Mononuclear cell (primary cell): ENCODE measurements at regions not wholly inside any gene's neighbourhood (a gene's known extent, or its start where the extent isn't known, plus 50 kb on each side); places are given as distances from the start of the nearest gene placed in this dataset.

ENCODE experiments used
- H3K27me3 ChIP-seq: 2 replicates; pipeline ENCODE4 v1.6.0; 2011; ENCODE audit warnings: low read length, control low read depth; ENCODE audit not compliant: insufficient read depth
- H3K4me1 ChIP-seq: 2 replicates; pipeline ENCODE4 v1.5.1; 2011; ENCODE audit warnings: mild to moderate bottlenecking, low read length, control low read depth; ENCODE audit not compliant: insufficient read depth
- H3K4me3 ChIP-seq: 2 replicates; pipeline ENCODE4 v1.5.1; 2011; ENCODE audit warnings: mild to moderate bottlenecking, low read length, moderate library complexity
- H3K9me3 ChIP-seq: 2 replicates; pipeline ENCODE4 v1.5.1; 2011; ENCODE audit warnings: low read depth, mild to moderate bottlenecking, control low read depth, low read length

DNA sequence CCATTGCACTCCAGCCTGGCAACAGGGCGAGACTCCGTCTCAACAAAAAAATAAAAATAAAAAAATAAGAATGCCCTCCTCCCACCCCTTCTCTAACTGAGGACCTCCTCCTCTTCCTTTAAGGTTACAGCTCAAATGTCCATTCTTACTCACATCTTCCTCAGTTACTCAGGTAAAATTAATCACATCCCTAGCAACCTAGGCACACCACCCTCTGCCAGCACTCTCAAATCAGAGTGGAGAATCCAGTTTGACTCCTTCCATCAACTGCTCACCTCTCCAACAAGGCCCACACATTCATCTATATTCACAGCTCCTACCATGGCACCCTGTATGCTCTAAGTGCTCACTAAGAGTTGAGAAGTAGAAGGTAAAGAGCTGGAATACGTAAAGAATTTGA, 254.3 kb downstream of the ZEB2 start:
- no peak overlapping the region for H3K4me3 ChIP-seq
- peaks cover 5% of the 10 kb centered on the region for H3K4me1 ChIP-seq
- no peaks in the 10 kb centered on the region for H3K9me3 ChIP-seq
- H3K27me3 ChIP-seq = no peaks in the 10 kb centered on the region

GRCh38 chr2:144261966-144262365, 258.0 kb downstream of the ZEB2 start:
- Histone ChIP-seq H3K27me3 (no peaks in the 10 kb centered on the region), H3K9me3 (peaks cover 18% of the 10 kb centered on the region), H3K4me3 (no peak overlapping the region), H3K4me1 (no peaks in the 10 kb centered on the region)

DNA sequence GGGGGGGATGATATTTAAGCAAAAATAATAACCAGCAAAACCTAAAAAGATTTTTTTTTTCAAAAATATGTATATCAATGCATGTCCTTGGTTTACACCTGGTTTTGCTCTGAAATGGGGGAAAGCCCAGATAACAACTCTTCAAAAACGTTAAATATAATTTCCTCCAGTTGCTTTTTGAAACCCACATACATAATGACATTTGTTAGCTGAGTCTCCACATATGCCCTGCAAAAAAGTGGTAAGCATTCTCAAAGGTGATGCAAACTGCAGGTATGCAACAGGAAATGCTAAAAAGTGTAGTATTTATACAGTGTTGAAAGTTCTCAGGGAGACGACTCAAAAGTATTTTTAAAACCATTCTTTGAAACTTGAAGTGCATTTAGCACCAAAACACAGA, 258.6 kb downstream of the ZEB2 start:
- no peaks in the 10 kb centered on the region for H3K27me3 ChIP-seq
- no peak overlapping the region for H3K4me3 ChIP-seq
- H3K4me1 ChIP-seq = no peaks in the 10 kb centered on the region
- H3K9me3 ChIP-seq = peaks cover 18% of the 10 kb centered on the region

DNA sequence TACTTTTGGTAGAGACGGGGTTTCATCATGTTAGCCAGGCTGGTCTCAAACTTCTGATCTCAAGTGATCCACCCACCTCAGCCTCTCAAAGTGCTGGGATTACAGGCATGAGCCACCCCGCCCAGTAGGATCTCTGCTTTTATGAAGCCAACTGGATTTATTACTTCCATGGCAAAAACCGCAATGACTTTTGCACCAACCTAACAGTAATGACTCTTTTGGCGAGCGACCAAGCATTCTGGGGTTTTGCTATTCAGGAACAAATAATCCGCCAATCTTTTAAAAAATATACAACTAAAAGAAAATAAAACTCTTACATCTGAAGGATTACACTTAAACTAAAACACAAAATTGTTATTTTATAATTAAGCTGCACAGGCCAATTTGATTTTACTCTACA, 260.6 kb downstream of the ZEB2 start:
- Histone ChIP-seq H3K4me1 (no peaks in the 10 kb centered on the region), H3K9me3 (peaks cover 26% of the 10 kb centered on the region), H3K27me3 (no peaks in the 10 kb centered on the region), H3K4me3 (no peak overlapping the region)

GRCh38 chr2:144258154-144258553, 261.8 kb downstream of the ZEB2 start:
- Histone ChIP-seq H3K4me3 (no peak overlapping the region), H3K27me3 (no peaks in the 10 kb centered on the region), H3K9me3 (peaks cover 26% of the 10 kb centered on the region), H3K4me1 (no peaks in the 10 kb centered on the region)

DNA sequence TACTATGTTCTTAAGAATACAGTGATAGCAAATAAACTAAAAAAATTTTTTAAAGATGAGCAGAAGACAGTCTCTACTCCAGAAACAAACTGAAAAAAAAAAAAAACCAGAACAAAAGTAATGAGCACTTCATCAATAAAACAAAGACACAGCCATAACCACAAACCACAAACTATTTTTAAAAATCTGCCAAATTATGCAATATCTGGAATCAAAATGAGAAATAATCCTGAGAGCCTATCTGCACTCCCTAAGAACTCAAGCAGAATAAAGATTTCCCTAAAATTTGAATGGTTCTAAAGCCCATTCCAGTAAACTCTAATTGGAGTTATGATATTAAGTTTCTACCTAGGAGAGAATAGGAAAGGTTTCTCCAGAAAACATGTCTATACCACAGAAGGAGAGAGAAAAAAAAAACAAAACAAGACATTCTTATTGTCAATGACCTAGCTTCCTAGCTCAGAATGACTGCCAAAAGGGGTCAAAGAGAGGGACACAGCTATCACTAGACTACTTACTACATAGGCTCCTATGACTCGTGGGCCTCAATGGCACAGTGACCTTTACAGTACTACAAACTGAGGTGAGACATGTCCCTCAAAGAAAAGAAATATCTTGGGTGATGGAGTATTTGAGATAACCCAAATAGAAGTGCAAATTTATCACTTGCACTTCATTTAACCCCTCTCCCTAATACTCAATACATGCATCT, 262.8 kb downstream of the ZEB2 start:
- Histone ChIP-seq H3K4me3 (no peak overlapping the region), H3K4me1 (no peaks in the 10 kb centered on the region), H3K27me3 (no peaks in the 10 kb centered on the region), H3K9me3 (peaks cover 33% of the 10 kb centered on the region)

DNA sequence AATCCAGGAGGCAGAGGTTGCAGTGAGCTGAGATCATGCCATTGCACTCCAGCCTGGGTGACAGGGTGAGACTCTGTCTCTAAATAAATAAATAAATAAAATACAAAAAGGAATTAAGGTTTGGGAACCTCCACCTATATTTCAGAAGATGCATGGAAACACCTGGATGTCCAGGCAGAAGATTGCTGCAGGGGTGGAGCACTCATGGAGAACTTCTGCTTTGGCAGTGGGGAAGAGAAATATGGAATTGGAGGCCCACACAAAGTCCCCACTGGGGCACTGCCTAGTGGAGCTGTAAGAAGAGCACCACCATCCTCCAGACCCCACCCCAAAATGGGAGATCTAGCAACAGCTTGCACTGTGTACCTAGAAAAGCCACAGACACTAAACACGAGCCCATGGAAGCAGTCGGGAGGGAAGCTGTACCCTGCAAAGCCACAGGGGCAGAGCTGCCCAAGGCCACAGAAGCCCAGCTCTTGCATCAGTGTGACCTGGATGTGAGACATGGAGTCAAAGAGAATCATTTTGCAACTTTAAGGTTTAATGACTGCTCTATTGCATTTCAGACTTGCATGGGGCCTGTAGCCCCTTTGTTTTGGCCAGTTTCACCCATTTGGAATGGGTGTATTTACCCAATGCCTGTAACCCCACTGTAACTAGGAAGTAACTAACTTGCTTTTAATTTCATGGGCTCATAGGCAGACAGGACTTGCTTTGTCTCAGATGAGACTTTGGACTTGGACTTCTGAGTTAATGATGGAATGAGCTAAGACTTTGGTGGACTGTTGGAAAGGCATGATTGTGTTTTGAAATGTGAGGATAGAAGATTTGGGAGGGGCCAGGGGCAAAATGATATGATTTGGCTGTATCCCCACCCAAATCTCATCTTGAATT, 265.3 kb downstream of the ZEB2 start:
- Histone ChIP-seq H3K4me3 (no peak overlapping the region), H3K27me3 (no peaks in the 10 kb centered on the region), H3K9me3 (peaks cover 33% of the 10 kb centered on the region), H3K4me1 (no peaks in the 10 kb centered on the region)

DNA sequence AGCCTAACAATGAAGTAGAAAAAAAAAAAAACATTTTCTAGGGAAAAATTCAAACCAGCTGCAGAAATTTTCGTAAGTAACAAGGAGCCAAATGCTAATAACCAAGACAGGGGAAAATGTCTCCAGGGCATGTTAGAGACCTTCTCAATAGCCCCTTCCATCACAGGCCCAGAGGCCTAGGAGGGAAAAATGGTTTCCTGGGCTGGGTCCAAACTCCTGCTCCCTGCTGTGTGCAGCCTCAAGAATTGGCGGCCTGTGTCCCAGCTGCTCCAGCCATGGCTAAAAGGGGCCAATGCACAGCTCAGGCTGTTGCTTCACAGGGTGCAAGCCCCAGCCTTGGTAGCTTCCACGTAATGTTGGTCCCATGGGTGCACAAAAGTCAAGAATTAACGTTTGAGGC, 266.2 kb downstream of the ZEB2 start:
- peaks cover 31% of the 10 kb centered on the region for H3K9me3 ChIP-seq
- H3K27me3 ChIP-seq = no peaks in the 10 kb centered on the region
- H3K4me3 ChIP-seq = no peak overlapping the region
- H3K4me1 ChIP-seq = no peaks in the 10 kb centered on the region

DNA sequence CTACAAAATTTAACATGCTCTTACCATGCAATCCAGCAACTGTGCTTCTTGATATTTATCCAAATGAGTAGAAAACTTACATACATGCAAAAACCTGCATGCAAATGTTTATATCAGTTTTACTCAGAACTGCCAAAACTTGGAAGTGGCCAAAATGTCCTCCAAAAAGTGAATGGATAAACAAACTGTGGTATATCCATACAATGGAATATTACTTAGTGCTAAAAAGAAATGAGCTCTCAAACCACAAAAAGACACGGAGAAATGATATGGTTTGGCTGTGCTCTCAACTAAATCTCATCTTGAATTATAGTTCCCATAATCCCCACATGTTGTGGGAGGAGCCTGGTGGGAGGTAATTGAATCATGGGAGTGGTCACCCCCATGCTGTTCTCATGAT, 267.2 kb downstream of the ZEB2 start:
- Histone ChIP-seq H3K9me3 (peaks cover 20% of the 10 kb centered on the region), H3K4me1 (peaks cover 1% of the 10 kb centered on the region), H3K4me3 (no peak overlapping the region), H3K27me3 (no peaks in the 10 kb centered on the region)

DNA sequence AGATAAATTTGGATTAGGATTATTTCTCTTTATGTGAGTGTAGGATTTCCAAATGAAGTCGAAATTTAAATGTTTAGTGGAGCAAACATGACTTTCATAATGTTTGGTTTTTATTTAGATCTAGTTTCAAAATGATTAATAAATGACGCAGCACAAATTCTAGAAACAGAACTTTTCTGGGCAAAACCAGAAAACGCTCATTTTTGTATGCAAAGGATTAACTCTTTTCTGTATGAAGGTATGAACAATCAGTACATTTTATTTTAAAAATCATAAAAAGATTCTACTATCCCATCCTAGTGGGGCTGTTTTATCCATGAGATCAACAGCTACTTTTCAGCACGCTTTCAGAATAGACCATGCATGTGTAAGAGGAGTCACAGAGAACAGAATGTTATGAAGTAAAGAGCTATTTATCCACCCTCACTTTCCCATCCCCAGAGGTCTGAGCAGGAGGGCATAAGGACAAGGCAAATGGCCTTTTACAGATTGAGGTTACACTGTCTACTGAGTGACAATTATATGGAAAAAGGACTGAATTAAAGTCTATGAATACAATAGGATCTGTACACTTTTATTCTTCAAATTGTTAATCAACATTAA, 270.8 kb downstream of the ZEB2 start:
- Histone ChIP-seq H3K4me1 (peaks cover 3% of the 10 kb centered on the region), H3K27me3 (no peaks in the 10 kb centered on the region), H3K9me3 (peaks cover 7% of the 10 kb centered on the region), H3K4me3 (no peak overlapping the region)

DNA sequence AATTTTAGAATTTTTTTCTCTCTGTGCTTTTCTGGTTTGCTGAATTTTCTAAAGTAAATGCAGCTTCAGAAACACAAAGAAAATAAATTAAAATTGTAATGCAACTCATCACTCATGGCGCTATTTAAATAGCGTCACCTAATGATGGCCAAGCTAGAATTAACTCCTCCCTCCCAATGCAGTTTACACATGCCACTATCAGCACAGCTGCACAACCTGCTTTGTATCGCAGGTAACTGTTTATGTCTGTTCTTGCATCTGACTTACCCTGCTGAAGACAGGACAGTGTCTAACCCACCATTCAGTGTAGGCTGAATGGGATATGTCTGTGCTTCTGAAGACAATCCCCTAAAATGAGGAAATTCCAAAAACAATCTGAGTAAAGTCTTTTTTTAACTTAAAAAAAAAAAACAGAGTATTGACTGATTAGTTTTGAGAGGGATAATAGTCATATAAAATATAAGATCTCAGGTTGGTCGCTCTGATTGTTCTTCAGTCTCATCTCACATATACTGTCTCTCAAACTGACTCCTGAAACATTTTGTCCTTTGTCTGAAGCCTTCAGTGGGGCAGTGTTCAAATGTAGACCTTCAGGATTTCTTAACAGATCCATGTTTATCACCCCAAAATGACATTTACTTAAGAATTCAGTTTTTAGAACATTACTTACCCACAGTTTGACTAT, 271.4 kb downstream of the ZEB2 start:
- Histone ChIP-seq H3K4me1 (peaks cover 3% of the 10 kb centered on the region), H3K9me3 (peaks cover 7% of the 10 kb centered on the region), H3K27me3 (no peaks in the 10 kb centered on the region), H3K4me3 (no peak overlapping the region)

DNA sequence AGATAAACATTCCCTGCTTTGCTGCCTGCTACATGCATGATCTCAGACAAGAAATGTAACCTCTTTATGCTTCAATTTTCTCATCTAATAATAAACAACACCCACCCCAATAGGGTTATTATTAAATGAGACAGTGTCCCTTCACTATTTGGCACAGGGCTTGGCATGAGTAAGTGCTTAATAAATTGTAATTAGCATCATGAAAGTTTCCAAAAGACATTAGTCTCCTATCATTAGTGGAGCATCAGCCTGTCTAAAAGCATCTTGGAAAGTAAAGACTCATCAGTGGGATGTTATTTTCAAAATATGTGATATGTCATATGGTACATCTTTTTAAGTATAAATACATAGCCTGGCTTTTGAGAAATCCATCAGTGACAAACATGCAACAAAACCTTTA, 275.0 kb downstream of the ZEB2 start:
- Histone ChIP-seq H3K4me3 (no peak overlapping the region), H3K9me3 (no peaks in the 10 kb centered on the region), H3K4me1 (peaks cover 10% of the 10 kb centered on the region), H3K27me3 (no peaks in the 10 kb centered on the region)

GRCh38 chr2:144242311-144242710, 277.6 kb downstream of the ZEB2 start:
- H3K4me1 ChIP-seq = peaks cover 23% of the 10 kb centered on the region
- no peaks in the 10 kb centered on the region for H3K27me3 ChIP-seq
- H3K9me3 ChIP-seq = no peaks in the 10 kb centered on the region
- no peak overlapping the region for H3K4me3 ChIP-seq

- H3K4me1 ChIP-seq = peaks cover 28% of the 10 kb centered on the region
- H3K4me3 ChIP-seq = no peak overlapping the region
- no peaks in the 10 kb centered on the region for H3K27me3 ChIP-seq
- no peaks in the 10 kb centered on the region for H3K9me3 ChIP-seq
Measured at GRCh38 chr2:144241801-144242200, 278.1 kb downstream of the ZEB2 start.
